Fibroblast of the conjunctiva (primary cell): ENCODE measurements at regions not wholly inside any gene's neighbourhood (a gene's known extent, or its start where the extent isn't known, plus 50 kb on each side); places are given as distances from the start of the nearest gene placed in this dataset.
A peak's percentile ranks its signal among the peaks of the same experiment; 100 is the strongest.
"Not testable (repeated sequence)": the region's sequence is repeated elsewhere in the genome, so short reads cannot be mapped to it uniquely, and the experiment has no call there.

Source experiments
- DNase-seq: peaks from one replicate; pipeline ENCODE4 v3.0.0-alpha.2; 2010; ENCODE audit warnings: low read depth

DNA sequence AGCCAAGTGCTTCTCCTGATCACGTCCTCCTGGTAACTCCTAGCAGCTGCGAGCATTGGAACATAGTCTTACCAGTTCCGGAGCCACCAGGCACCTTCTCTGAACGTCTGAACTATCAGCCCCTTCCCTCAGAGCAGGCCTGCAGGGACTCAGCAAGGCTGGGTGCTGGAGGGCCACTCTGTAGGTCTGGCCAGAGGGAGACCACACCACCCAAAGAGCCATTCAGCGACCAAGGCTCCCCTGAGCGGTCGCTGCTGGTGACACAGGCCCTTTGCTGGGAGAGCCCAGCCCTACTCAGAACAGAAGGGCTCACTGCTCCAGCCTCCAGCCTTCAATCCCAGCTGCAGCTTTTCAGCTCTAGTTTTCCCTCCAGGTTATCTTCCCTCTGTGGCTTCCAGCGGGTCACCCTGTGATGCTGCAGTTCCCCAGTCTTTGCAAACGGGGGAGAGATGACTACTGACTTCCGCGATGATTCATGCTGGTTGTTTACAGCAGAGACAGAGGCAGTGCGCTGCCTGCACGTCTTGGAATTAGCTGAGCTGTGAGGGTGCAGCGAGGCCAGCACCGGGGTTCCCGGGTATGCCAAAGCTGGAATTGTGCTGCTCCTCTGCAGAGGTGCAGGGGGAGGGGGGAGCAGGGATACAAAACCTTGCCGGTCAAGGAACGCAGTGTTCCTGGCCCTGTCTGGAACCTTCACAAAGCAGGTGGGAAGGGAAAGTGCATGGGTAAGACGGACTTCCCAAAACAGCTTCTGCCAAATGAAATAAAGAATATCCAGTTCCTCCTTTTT lies 161.4 kb downstream of the LY86 start:
- peak; percentile 31 for DNase-seq

DNA sequence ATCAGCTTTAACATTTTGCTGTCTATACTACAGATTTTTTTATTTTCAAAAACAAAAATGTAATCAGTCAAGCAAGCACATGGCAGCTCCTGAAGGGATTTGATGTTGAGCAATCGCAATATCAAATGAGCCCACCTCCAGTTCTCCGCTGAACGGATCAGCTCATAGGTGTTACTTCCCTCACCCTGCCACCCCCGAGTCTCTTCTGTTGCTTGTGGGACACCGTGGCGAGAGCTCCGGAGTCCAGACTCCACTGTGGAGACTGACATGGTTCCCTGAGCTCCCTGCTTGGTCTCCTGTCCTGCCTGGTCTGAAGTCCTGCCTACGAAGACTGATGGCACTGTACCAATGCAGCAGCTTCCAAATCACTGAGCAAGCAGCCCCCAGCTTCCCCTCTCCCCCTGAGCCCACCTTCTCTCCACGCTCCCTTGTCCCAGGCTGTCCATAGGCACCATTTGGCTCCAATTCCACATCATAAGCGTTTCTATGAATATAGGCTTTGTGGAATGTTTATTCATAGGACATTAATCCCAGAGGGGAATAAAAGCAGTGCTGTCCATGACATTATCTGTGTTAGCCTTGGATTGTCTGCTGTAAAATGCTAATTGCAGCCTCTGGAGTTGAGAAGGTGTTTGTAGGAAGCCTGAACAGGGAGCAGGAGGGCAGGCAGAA lies 162.2 kb downstream of the LY86 start:
- no peak for DNase-seq

- no peak for DNase-seq
These were observed 162.7 kb downstream of the LY86 start for GRCh38 chr6:6751266-6751596.

GRCh38 chr6:6751619-6752023 lies 163.1 kb downstream of the LY86 start:
- DNase-seq: no peak

GRCh38 chr6:6752129-6752528 lies 163.6 kb downstream of the LY86 start:
- no peak for DNase-seq

GRCh38 chr6:6753301-6753700 lies 164.8 kb downstream of the LY86 start:
- no peak for DNase-seq

- DNase-seq: no peak
These were observed 168.0 kb downstream of the LY86 start for GRCh38 chr6:6756526-6756925.

DNA sequence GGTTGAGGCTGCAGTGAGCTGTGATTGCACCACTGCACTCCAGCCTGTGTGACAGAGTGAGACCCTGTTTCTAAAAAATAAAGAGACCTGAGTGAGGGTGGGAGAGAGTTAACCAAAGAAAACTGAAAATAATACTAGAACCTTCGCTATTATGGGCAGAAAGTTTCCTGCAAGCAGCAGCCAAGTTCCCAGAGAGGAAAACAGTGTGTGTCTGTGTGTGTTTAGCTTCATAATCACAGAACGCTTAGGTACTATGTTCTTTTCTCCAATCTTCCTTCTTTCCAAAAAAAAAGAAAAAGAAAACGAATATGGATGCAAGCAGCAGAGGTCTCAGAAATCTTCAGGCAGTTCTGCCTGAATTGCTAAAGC lies 170.0 kb downstream of the LY86 start:
- no peak for DNase-seq

DNA sequence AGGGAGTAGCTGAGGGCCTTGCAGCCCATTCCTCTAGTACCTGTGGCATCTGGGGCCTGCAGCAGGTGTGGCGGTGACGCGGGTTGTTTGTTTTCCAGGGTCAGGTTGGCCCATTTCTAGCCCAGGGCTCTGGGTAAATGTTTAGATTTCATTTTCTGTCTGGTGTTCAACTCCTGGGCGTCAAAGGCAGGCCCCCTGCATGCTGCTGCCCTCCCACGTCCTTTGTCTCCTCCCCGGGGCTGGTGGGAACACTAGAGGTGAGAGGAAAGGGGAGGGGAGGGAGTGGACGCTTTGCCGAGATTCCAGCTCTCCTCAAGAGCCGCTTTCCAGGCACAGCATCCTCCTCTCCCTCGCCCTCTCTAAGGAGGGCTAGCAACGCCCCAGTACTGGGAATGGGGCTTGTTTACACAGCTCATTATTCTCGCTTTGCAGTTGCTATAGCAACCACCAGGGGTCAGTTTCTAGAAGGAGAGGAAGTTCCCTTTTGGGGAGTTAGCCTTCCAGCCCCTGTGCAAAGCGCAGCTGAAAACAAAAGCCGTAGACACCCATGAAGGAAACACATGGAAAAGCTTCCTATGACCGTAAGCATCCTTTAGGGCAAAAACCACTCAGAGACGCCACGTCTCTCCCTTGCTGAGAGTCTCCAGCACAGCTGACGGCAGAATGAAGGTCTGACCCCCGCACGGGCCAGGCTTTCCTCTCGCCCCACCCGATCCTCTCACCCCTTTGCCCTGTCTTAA lies 170.6 kb downstream of the LY86 start:
- DNase-seq: peak; percentile 54

DNA sequence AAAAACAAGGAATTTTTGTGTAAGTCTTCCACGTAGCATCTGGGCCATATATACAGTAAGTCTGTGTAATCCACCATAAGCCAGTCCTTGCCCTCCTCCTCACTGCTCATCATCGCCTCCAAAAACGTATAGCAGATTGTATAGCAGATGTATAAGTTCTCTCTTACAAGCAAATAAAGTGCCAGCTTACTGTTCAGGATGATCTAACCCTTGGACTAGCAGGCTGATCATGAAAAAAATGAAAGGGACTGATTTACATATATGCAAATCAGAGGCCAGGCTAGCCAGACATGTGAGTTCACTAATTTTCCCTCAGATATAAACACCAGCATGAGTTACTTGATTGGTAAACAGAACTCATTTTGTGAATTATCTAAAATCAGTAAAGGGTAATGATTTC lies 171.5 kb downstream of the LY86 start:
- no peak for DNase-seq

GRCh38 chr6:6762566-6762965 lies 174.0 kb downstream of the LY86 start:
- not testable (repeated sequence) for DNase-seq

DNA sequence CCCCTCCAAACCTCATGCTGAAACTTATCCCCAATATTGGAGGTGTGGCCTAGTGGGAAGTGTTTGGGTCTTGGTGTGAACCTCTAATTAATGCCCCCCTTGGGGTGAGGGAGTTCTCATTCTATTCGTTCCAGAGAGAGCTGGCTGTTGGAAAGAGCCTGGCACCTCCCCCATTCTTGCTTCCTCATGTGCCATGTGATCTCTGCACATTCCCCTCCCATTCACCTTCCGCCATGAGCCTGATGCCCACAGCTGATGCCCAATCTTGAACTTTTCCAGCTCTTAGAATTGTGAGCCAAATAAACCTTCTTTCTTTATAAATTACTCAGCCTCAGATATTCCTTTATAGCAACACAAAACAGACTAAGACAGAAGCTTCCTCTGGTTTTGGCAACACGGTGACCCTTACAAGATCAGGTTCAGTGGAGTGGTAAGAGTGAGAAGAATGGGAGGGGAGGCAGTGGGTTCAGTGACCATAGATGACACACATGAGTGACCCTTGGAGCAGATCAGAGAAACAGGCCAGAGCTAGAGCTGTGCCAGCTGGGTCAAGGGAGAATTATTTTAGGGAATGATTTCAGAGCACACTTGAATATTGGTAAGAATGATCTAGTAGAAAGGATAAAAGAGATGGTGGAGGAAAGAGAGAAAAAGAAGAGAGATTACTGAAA lies 176.4 kb downstream of the LY86 start:
- no peak for DNase-seq

GRCh38 chr6:6766230-6766905 lies 177.8 kb downstream of the LY86 start:
- no peak for DNase-seq

GRCh38 chr6:6769466-6769865 lies 180.9 kb downstream of the LY86 start:
- no peak for DNase-seq

- no peak for DNase-seq
These were observed 182.9 kb downstream of the LY86 start for GRCh38 chr6:6771224-6771945.

- no peak for DNase-seq
These were observed 183.4 kb downstream of the LY86 start for GRCh38 chr6:6771964-6772363.

GRCh38 chr6:6772751-6773150 lies 184.2 kb downstream of the LY86 start:
- no peak for DNase-seq

DNA sequence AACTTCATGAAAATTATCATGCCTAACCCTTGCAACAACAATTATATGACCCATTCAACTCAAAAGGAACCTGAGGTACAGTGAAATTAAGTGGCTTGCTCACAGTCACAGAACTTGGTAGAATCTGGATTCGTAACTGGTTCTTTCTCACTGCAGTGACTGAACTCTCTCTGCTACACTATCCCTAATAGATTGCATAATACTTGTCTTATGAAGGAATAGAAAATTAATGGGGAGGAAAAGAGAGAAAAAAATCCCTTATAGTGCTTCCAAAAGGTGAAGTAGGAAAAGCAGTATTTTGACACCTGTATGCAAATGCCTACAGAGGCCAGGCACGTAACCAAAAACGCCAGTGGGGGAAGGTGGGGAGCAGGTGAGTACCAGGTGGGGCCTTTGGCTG lies 186.6 kb downstream of the LY86 start:
- DNase-seq: no peak

DNA sequence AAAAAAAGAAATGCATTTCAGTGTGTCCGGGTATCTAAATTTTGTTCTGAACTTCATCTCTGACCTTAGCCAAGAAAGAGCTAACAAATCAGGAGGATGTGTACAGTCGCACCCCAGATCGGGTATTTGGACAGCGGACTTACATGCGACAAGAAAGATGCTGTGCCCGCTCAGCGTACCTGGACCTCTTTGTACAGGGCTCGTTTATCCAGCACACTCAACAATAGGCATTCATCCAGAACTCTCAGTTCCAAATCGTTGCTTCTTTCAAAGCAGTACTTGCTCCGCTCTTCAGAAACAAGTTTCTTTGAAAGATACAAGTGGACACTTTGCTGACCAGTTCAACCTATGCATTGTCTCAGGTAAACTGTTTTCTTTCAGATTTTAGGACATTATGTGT lies 191.7 kb downstream of the LY86 start:
- no peak for DNase-seq

DNA sequence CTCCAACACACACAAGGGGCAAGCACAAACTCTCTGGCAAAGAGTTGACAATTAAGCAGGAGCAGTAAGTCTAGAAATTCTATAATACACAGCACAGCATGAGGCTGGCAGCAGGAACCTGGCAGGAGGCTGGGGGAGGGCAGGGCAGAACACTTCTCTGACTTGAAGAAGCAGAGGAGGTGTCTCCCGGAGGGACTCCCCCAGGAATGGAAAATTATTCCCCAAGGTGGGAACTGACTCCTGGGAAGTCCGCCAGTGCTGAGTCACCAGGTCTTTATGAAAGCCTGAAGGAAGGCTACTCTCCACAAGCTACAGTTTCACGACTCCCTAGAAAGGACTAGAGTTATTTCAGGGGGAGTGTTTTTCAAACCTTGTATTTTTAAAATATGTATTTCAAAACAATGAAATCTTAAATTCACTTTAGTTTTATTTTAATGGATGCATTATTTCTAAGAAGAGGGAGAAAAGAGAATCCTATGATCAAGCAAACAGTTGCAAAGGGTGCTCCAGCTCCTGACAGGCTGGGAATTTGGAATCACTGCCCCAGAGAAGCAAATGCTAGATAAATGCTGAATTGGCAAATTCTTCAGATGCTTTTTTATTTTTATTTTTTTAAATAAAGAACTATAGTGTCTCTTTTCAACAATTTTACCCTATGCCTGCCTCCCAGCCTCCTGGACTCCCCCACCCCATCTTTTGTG lies 192.8 kb downstream of the LY86 start:
- DNase-seq: peak; percentile 42

- DNase-seq: no peak
These were observed 193.3 kb downstream of the LY86 start for GRCh38 chr6:6781873-6782227.
